SKM-1 treated with dmso at 0.1 percent for 144 hours (cell line): ENCODE measurements at regions not wholly inside any gene's neighbourhood (a gene's known extent, or its start where the extent isn't known, plus 50 kb on each side); places are given as distances from the start of the nearest gene placed in this dataset.

Source experiments
- DNase-seq: peaks from one replicate; lab custom pipeline; 2025; ENCODE audit not compliant: unreplicated experiment; lab: John Stamatoyannopoulos, UW

DNA sequence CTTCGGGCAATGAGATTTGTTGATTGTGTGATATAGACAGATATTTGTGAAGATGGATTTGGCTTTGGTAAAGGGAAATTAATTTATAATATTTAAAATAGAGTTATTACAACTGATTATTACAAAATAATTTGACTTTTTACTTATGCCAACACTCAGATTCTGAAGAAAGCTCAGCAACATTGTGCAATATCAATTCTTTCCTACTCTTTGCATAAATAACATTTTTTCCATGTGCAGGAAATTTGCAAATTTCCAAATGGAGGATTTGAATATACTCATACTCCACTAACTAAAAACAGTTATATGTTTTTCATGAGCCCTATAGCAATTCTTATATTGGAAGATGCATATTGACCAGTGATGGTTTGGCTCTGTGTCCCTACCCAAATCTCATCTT, 676.4 kb upstream of the ADAMTS5 start:
- DNase-seq: no peak

DNA sequence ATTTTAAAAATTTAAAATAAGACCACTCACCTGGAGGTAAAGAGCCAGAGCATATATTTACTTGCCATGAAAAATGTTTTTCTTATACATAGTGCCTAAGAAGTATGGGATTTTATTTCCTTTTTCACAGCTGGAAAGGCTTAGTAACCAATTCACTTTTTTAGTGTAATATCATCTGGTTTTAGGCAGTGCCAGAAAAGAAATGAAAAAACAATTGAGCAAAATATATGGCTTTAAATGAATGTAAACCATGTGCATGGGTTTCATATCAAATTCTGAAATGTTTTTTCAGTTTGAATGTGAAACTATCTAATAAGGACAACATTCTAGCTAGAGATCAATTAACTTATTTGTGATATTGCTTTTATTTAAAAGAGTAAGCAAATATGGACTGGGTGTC, 672.4 kb upstream of the ADAMTS5 start:
- DNase-seq: no peak

DNA sequence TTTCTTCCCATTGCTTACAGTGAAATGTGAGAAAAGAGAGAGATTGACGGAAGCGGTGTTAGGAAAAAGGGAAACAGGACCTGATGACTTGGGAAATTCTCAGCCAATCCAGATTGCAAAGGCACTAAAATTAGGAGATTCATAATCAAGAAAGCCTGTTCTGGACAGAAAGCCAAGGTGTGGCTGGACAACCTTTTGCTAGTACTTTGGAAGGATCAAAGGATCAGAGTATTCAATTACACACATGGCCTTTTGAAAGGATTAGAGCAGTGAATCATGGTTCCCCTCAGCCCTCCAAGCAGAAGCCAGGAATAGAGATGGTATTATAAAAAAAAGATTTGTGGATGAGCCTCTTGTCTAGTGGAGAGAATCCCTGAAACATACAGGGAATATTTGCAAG, 669.8 kb upstream of the ADAMTS5 start:
- DNase-seq: no peak

DNA sequence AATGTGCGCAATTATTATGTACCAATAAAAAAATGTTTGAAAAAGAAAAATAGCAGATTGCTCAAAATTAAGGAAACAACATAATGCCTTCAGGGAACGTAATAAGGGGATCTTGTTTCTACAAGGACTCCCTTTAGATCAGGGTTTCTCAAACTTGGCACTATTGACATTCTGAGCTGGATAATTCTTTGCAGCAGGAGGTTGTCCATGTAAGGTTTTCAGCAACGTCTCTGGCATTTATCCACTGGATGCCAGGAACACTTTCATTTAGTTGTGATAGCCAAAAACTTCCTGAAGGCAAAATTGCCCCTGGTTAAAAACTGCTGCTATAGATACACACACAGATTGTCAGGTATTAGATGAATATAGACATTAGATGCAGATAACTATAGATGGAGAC, 666.7 kb upstream of the ADAMTS5 start:
- no peak for DNase-seq

DNA sequence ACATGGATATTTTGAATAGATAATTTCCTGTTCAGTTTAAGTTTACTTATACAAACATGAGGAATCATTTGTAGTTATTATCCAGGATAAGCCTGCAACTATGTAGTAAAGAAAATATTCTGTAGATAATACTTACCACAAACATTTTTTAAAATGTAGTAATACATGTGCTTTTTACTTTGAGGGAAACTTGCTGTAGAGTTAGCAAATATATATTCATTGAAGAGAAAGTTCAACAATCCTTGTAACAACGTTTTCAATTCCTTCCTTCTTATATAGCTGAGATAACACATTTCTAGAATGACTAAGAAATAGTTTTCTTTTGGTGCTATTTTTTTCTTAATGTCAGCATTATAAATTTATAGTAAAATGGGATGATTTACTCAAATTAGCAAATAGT, 664.6 kb upstream of the ADAMTS5 start:
- no peak for DNase-seq

DNA sequence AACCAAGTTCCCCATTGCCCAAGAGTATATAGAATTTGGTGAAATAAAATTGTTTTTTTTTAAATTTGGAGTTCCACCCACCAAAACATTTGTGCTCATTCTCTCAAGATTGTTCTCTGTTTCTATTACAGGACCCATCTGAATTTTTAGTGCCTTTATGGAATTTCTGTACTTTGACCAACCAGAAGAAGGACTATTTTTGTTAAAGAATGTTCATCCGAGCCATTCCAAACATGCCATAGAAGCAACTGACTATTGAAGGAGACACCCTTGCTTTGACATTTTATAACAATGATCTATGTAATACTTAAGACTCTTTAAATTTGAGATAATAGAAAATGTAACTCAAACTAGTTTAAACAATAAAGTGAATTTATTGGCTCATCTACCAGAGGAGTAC, 655.7 kb upstream of the ADAMTS5 start:
- no peak for DNase-seq

DNA sequence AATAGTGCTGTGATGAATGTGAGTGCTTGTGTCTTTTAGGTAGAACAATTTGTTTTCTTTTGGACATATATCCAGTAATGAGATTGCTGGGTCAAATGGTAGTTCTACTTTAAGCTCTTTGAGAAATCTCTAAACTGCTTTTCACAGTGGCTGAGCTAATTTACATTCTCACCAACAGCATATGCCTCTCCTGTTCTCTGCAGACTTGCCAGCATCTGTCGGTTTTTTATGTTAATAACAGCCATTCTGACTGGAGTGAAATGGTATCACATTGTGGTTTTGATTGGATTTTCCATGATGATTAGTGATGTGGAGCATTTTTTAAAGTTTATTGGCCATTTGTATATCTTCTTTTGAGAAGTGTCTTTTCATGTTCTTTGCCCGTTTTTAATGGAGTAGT, 647.3 kb upstream of the ADAMTS5 start:
- no peak for DNase-seq

DNA sequence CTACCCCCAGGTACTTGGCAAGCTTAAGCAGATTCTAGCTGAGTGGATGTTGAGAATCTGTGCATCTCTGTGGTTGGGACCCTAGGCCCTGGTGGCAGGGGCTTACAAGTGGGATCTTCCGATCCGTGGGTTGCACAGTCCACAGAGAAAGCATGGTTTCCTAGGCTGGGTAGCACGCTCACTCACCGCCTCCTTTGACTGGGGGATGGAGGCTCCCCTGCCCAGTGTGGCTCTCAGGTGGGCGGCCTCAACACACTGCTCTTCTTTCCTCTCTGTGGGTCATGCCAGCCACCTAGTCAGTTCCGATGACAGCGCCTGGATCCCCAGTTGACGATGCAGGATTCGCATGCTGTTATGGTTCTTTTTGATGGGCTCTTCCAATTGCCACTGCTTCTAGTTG, 639.5 kb upstream of the ADAMTS5 start:
- DNase-seq: no peak

DNA sequence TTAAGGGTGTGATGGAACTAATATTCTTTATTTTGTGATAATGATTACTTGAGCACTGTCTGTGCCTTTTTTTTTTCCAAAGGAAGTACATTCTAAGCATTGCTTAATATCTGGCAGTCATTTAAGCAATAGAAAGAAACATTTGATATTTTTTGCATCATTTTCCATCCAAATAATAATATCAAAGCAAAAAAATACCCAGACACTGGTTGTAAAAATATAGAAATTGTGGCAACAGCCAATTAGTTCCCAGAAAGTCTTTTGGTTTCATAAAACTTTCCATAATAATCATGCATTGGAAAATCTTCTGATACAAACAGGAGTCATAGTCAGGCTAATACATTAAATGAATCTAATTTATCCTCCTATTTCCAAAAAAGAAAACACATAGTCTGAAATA, 629.3 kb upstream of the ADAMTS5 start:
- no peak for DNase-seq

DNA sequence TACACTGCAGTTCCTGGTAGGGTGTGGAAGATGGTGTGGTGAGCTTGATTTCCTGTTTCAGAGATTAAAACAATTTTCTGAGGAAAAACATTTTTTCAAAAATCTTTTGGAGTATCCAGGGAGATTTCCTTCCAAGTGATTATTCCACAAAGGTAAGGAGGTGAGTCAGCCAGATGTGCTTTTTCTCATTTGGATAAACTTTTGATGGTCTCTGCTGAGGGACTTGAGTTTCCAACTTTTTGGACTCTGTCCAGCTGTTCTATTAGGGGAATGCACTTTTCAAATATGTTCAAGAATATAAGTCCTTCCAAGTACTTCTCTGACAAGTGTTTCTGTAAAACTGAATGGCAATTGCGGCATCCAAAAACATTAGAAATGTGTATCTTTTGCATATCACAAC, 628.8 kb upstream of the ADAMTS5 start:
- no peak for DNase-seq

DNA sequence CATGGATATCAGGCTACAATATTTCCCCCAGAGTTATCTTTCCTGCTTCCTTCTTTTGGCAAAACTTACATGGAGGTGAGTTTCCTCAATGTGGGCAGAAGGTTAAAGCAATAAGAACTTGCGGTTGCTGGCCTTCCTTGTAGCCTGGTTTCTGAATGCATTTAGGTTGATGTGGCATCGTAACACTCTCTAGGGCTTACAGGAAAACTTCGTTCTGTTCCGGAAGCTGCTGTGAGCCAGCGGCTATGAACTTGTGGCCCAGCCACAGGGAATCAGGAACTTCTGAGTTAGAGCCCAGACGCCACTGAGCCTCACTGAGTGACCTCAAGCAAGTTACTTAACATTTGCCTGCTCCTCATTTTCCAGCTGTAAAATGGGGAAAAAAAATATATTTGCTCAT, 623.4 kb upstream of the ADAMTS5 start:
- no peak for DNase-seq

DNA sequence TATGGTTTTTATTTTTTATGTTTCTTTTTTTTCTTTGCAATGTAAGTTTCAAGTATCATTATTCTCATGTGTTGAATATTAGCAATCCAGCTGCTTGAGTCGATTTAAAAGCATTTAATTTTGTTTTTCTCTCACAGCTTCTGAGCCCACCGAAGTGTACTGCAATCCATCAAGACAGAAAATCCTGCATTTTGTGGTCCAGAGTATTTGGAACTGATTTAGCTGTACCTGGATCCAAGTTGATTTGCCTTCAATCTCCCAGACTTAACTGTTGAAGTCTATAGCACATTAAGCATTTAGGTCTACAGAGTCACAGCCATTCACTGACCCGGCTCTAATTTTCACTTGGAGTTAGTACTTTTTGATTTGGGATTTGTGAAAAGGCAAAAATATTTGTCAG, 622.9 kb upstream of the ADAMTS5 start:
- no peak for DNase-seq

DNA sequence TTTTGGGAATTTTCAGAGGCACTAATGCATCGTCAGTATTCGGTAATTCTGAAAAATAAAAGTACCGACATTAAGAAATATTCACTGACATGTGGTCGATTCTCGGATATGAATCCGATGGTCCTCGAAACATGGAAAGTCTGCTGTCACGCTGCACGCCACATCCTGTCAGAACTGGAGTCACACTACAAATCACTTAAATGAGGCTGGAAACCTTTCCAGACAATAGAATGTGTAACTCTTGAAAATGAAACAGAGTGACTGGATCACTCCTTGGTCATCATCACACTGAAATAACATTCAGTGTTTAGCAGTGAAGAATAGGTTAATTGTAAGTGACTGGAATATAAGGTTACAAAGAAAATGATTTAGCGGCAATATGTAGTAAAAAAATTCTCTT, 620.1 kb upstream of the ADAMTS5 start:
- DNase-seq: no peak

DNA sequence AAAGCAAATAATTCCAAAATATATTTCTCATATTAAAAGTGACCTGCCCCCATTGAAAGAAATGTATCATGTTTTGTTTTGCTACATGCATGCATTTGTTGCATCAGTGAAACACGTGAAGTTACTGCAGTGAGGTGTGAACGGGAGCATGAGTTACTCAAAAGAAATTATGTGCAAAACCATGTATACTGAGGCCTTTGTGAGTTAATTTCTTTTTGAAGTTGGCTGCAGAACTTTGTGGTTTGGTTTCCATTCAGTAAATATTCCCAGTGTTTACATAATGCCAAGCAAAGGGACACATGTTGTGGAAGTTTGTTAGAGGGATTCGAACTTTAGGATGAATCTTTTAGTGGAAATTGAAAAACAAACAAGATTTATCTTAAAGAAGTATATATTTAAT, 619.4 kb upstream of the ADAMTS5 start:
- no peak for DNase-seq

DNA sequence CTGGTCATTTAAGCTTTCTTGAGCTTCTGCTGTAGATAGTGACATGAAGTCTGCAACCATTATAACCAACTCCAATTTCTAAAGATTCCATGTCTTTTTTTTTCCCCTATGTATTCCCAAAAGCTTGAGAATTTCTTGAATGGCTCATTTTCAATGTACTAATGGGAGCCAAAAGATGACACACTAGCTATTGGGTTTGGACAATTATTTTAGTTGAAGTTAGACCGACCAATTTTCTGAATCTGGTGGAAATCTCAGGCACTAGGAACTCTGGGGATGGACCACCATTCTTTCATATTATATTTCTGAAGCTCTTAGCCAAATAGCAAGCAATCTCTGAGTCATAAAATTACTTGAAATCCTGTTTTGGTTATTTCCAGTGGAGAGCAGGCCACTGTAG, 617.4 kb upstream of the ADAMTS5 start:
- no peak for DNase-seq

DNA sequence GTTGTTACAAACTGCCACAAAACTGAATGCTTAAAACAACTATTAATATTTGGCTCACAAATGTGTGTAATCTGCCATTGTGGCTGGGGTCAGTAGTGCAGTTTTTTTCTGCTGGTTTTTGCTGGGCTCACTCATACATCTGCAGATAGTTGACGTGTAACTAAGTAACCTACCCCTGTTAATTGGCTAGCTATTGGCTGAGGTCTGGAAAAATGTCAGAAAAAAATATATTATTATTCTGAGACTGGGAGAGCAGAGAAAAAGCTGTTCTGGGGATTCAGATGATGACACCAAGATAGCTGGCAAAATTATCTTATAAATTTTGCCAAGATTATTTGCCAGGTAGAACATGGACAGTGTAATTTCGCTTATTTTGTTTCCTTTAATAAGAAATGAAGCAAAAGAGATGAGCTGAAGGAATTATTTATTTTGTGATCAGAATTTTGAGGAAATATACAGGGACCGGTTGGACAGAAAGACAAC, 616.1 kb upstream of the ADAMTS5 start:
- DNase-seq: no peak

DNA sequence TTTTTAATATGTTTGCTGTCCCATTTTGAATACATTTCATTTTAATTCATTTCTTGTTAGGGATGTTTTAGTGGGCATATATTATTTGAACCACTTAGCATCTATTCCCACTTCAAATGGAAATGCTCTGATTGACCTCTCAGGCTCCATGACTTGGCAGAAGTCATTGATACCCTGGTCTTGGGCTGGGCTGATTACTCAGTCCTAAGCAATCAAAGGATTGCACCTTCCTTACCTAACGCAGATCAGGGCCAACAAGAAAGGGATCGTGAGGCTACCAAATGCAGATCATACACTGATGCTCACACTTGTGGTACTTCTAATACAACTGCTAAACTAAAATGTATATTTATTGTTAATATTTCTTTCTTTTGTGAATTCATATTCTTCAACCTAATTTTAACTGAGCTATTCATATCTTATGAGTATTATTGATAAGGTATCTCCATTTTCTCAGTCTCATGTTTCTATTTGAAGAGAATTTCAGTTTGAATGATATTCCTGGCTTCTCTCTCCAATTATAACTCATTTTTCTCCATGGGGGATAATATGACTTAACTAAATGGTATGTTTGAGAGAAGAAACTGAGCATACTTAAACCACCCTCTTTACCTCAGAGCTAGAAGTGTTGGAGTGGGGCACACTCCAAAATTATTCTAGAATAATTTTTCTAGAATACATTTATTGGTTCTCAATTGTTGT, 615.5 kb upstream of the ADAMTS5 start:
- no peak for DNase-seq

DNA sequence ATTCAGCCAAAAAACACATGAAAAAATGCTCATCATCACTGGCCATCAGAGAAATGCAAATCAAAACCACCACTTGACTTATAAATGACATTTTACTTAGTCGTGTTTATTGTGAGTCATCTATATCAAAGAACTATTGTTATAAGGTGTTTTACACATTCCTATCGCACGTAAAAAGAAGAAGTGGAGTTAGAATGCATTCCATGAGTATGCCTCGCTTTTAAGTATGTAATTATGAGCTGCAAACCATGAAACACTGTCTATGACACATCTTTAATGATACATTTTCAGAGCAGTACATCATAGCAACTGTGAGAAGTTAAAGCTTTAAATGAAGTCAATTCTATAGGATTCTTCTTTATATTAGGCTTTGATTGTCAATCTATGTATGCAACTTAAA, 614.3 kb upstream of the ADAMTS5 start:
- DNase-seq: no peak

DNA sequence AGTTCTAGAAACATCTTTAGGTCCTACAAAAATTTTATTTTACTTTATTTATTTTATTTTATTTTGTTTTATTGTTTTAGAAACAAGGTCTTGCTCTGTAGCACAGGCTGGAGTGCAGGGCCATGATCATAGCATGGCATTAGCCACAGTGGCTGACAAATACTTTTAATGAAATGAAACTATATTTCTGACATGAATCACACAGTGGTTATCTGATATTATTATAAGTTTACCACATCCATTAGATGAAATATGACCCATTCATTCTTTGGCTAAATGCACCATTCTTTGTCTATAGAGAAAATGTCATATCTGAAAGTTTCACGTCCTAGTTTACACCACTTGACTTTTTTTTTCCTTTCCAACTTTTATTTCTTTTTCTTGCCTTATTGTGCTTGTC, 613.4 kb upstream of the ADAMTS5 start:
- DNase-seq: no peak

DNA sequence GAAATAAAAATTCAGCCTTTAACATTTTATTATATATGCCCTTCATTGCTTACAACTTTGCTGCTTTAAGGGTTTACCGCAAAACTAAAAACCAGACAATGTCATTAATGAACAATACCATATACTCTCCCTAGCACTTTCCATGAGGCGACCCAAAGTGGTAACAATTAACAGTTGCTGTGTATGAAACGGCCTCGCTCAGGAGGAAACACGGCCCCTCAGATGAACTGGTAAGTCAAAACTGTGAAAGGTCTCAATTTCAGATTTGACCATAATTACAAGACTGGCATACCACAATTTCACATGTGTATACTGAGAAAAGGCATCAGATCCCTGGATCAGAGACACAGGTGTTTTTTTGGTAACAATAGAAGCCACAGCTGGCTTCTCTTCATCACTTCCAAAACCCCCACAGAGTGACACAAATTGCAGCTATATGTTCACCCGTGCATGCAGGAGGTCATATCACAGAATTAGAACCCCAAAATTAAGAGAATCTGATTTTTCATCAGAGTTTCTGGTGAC, 611.9 kb upstream of the ADAMTS5 start:
- no peak for DNase-seq

DNA sequence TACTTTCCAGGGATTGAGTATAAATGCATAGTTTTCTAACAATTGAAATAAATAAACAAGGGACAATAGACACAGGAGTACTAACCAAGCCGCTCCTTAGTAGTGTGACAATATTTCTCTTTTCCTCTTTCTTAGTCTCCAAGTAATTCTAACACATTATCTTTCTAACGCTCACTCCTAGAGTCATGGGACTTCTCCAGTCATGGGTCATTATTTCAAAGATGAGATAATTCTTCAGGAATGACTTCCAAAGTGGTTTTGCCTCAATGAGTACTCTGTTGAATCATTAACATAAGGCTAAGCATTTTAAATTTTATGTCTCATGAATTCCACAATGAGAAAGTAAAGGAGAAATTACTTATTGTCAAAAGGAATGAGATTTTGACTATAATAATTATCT, 605.8 kb upstream of the ADAMTS5 start:
- DNase-seq: no peak

DNA sequence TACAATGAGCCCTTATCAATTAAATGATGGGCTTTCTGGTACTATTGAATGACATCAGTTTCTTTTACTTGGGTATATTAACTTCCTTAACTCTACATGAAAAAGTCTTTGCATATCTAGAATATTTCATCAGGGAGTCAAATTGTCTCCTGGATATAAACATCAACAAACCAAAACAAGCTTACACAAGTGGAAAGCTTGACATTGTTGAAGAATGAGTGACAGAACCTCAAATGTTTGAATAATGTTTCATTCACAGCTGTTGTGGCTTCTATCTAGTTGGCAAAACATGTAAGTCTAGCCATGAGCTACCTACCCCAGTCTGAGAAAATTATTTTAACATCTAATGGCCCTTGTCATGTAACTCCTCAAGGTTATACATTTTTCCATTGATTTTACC, 604.8 kb upstream of the ADAMTS5 start:
- no peak for DNase-seq

DNA sequence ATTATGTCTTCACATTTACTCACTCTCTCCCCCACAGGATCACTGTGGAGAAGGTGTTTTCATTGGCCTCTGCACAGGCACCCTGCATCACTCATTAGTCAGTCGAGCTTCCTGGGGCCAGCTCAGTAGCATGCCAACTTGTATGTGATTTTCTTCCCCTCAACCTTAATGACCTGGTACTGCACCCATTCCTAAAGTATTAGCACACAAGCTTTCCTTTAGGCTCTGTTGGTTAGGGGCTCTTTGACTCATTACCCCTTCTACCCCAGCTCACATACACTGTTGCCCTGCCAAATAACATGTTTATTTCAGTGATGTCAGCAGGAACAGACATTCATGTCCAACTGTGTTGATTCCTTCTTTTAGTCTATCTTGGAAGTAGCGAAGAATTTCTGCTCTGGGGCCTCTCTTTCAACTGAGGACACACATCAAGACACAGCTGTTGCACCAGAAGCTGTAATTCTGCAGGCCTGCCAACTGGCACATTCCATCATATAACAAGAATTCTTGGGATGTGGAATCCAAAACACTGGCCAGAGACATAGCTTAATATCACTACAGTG, 603.5 kb upstream of the ADAMTS5 start:
- no peak for DNase-seq
